ENCODE measurements at regions not wholly inside any gene's neighbourhood (a gene's known extent, or its start where the extent isn't known, plus 50 kb on each side); places are given as distances from the start of the nearest gene placed in this dataset.

GRCh38 chr1:166340709-166341108, 173.9 kb upstream of the FAM78B start:
- H3K27ac Mint-ChIP-seq, result no peak overlapping the region
- DNase-seq, result no peak
- H3K36me3 Mint-ChIP-seq (ENCODE audit: insufficient read depth in 1 of 3, low read depth in 3 of 3), result peaks cover 0 to 7% (median 0%) of the 10 kb centered on the region in 3 experiments; a peak in 2 of 7 replicates

More at GRCh38 chr1:166340709-166341108, 173.9 kb upstream of the FAM78B start:
- Histone ChIP-seq H4K8ac (replicated peaks; ENCODE audit: insufficient read length, low read depth, low read length) (no peak overlapping the region), H3K23me2 (ENCODE audit: insufficient read length, low read depth, low read length, poor library complexity, severe bottlenecking) (no peaks in the 10 kb centered on the region), H4K91ac (ENCODE audit: insufficient read length, low read depth, low read length) (no peak overlapping the region), H3K4ac (ENCODE audit: low read depth, low read length) (no peak overlapping the region), H3K23ac (ENCODE audit: insufficient read length, low read depth, low read length) (no peak overlapping the region), H3K79me2 (ENCODE audit: insufficient read depth, low read length) (no peaks in the 10 kb centered on the region), H3T11ph (ENCODE audit: low read length) (no peak overlapping the region), H2BK15ac (ENCODE audit: low read depth, low read length) (no peak overlapping the region), H3K56ac (ENCODE audit: insufficient read length, low read depth, low read length) (no peak overlapping the region), H3K27ac (ENCODE audit: insufficient read length, low read depth, low read length) (no peak overlapping the region), H4K5ac (ENCODE audit: insufficient read length, low read depth, low read length) (no peak overlapping the region), H2BK12ac (ENCODE audit: insufficient read length, low read depth, low read length) (no peak overlapping the region), H3K9ac (ENCODE audit: extremely low read depth, insufficient read length, low read length) (no peak overlapping the region), H2AK5ac (ENCODE audit: insufficient read length, low read length) (no peak overlapping the region), H3K18ac (ENCODE audit: insufficient read length, low read depth, low read length) (no peak overlapping the region), H3K4me2 (ENCODE audit: insufficient read depth, insufficient read length, low read length) (no peak overlapping the region), H3K79me1 (ENCODE audit: insufficient read depth, low read depth, low read length, poor library complexity, severe bottlenecking) (no peaks in the 10 kb centered on the region), H3K4me1 (ENCODE audit: insufficient read depth, low read length) (peaks cover 3% of the 10 kb centered on the region; the same call in 1 of the 2 replicates), H3K14ac (ENCODE audit: insufficient read depth, low read length) (no peak overlapping the region), H2BK120ac (ENCODE audit: low read depth, low read length, poor library complexity, severe bottlenecking) (no peak overlapping the region), H2BK5ac (ENCODE audit: insufficient read length, low read length) (no peak overlapping the region), H3K9me3 (ENCODE audit: control insufficient read depth, low read depth, low read length) (no peaks in the 10 kb centered on the region), H3K27me3 (ENCODE audit: insufficient read depth, low read length) (no peaks in the 10 kb centered on the region), H2AFZ (ENCODE audit: low read length) (no peak overlapping the region), H2BK20ac (ENCODE audit: low read depth, low read length, poor library complexity, severe bottlenecking) (no peak overlapping the region), H4K20me1 (ENCODE audit: control insufficient read depth, insufficient read depth, insufficient read length) (no peaks in the 10 kb centered on the region)
- Mint-ChIP-seq H3K4me3 (no peak overlapping the region), H3K4me1 (peaks cover 10 to 11% of the 10 kb centered on the region in 2 experiments), H3K9me3 (peaks cover 0 to 6% of the 10 kb centered on the region in 2 experiments; a peak in 1 of 5 replicates), H3K27me3 (ENCODE audit: low read depth) (no peaks in the 10 kb centered on the region)
- no peak for TF ChIP-seq CTCF (conservative IDR thresholded peaks at IDR 0.05)

All from H9 (cell line).